ENCODE measurements at regions not wholly inside any gene's neighbourhood (a gene's known extent, or its start where the extent isn't known, plus 50 kb on each side); places are given as distances from the start of the nearest gene placed in this dataset.
"Not testable (repeated sequence)": the region's sequence is repeated elsewhere in the genome, so short reads cannot be mapped to it uniquely, and the experiment has no call there.

DNA sequence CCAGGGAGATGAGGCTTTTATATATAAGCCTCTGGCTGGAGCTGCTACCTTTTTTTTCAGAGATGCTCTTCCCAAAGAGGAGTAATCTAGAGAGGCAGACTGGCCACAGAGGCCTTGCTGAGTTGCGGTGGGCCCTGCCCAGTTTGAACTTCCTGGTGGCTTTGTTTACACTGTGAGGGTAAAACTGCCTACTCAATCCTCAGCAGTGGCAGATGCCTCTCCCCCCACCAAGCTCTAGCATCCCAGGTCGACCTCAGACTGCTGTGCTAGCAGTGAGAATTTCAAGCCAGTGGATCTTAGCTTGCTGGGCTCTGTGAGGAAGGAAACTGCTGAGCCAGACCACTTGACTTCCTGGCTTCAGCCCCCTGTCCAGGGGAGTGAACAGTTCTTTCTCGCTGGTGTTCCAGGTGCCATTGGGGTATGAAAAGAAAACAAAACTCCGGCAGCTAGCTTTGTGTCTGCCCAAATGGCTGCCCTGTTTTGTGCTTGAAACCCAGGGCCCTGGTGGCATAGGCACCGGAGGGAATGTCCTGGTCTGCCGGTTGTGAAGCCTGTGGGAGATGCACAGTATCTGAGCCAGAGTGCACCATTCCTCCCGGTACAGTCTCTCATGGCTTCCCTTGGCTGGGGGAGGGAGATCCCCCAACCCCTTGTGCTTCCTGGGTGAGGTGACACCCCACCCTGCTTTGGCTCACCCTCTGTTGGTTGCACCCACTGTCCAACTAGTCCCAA lies 219.5 kb upstream of the IZUMO3 start:
- ATAC-seq (replicated peaks), result no peak
- no peaks in the 10 kb centered on the region for H3K27me3 Mint-ChIP-seq
- H3K4me3 Mint-ChIP-seq, result no peak overlapping the region
- peaks cover 5% of the 10 kb centered on the region for H3K4me1 Mint-ChIP-seq
- no peaks in the 10 kb centered on the region for H3K36me3 Mint-ChIP-seq (ENCODE audit: low read depth)
- H3K27ac Mint-ChIP-seq, result no peak overlapping the region
- H3K9me3 Mint-ChIP-seq, result peaks cover 32% of the 10 kb centered on the region

DNA sequence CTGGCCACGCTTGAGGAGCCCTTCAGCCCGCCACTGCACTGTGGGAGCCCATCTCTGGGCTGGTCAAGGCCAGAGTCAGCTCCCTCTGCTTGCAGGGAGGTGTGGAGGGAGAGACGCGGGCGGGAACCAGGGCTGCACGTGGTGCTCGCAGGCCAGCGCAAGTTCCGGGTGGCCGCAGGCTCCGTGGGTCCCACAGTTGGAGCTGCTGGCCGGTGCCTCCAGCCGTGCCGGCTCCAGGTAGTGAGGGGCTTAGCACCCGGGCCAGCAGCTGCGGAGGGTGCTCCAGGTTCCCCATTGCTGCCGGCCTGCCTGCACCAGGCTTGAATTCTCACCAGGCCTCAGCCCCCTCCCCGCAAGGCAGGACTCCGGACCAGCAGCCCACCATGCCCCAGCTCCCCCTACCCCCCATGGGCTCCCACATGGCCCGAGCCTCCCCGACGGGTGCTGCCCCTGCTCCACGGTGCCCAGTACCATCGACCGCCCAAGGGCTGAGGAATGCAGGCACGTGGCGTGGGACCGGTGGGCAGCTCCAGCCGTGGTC lies 192.8 kb upstream of the IZUMO3 start:
- H3K4me3 Mint-ChIP-seq, result no peak overlapping the region
- no peak overlapping the region for H3K27ac Mint-ChIP-seq
- H3K36me3 Mint-ChIP-seq (ENCODE audit: low read depth), result no peaks in the 10 kb centered on the region
- no peaks in the 10 kb centered on the region for H3K27me3 Mint-ChIP-seq
- no peak for ATAC-seq (replicated peaks)
- H3K9me3 Mint-ChIP-seq, result peaks cover 16% of the 10 kb centered on the region
- H3K4me1 Mint-ChIP-seq, result no peaks in the 10 kb centered on the region

DNA sequence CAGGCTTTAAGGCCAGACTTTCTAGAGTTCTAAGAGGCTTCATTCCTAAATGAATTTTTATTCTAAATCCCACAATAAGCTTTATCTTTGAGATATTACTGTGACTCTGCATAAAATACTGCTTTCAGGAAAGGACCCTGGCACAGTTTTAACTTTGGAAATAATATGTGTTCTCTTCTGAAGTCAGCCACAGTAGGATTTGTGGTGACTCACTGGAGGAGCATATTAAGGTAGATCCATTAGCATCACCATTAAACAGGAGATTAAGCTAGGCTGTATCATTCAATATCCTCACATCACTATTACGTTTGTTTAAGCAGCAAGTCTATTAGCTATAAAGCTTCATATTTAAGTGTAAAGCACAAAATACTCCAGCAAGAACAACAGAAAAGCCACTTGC lies 186.1 kb upstream of the IZUMO3 start:
- H3K4me1 Mint-ChIP-seq, result no peaks in the 10 kb centered on the region
- no peak overlapping the region for H3K4me3 Mint-ChIP-seq
- H3K9me3 Mint-ChIP-seq, result peaks cover 17% of the 10 kb centered on the region
- H3K27me3 Mint-ChIP-seq, result no peaks in the 10 kb centered on the region
- no peaks in the 10 kb centered on the region for H3K36me3 Mint-ChIP-seq (ENCODE audit: low read depth)
- no peak for ATAC-seq (replicated peaks)
- no peak overlapping the region for H3K27ac Mint-ChIP-seq

DNA sequence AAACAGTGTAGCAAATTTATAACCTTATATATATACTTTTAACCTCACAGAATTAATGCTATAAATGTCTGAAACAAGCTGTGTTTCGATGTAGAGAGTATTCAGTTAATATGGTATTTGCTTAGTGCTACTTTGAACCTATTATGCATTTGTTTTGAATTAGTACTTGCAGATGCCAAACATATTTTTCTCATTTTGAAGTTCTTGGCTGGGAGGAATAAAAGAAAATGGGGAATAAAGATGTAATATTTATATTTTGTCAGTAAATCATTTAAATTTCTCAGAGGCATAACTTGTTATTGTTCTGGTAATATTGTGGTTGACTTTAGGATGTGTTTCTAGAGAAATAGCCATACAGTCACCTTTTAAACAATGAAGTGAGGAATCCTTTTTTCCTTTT lies 175.9 kb upstream of the IZUMO3 start:
- Mint-ChIP-seq H3K4me3 (no peak overlapping the region), H3K4me1 (no peaks in the 10 kb centered on the region), H3K9me3 (peaks cover 21% of the 10 kb centered on the region), H3K27ac (no peak overlapping the region), H3K27me3 (no peaks in the 10 kb centered on the region), H3K36me3 (ENCODE audit: low read depth) (no peaks in the 10 kb centered on the region)
- ATAC-seq (replicated peaks), result no peak

DNA sequence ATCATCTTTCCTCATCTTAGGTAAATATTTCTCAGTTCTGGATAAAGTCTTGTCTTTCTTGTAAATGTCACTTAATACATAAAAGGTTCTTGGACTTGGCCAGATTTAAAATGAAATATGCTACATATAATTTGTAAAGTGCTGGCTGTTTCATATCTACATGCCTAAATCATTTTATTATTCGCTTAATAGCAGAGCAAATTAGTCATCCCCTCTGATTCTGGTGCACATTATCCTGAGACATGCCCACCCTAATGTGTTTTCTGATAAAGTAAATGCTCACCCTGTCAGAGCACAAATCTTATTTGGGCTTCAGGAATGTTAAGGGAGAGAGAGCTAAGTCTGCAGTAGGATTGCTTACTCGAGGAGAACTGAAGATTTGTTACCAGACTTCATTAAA lies 166.5 kb upstream of the IZUMO3 start:
- Mint-ChIP-seq H3K4me1 (no peaks in the 10 kb centered on the region), H3K36me3 (ENCODE audit: low read depth) (no peaks in the 10 kb centered on the region), H3K4me3 (no peak overlapping the region), H3K9me3 (peaks cover 11% of the 10 kb centered on the region), H3K27me3 (no peaks in the 10 kb centered on the region), H3K27ac (no peak overlapping the region)
- no peak for ATAC-seq (replicated peaks)

DNA sequence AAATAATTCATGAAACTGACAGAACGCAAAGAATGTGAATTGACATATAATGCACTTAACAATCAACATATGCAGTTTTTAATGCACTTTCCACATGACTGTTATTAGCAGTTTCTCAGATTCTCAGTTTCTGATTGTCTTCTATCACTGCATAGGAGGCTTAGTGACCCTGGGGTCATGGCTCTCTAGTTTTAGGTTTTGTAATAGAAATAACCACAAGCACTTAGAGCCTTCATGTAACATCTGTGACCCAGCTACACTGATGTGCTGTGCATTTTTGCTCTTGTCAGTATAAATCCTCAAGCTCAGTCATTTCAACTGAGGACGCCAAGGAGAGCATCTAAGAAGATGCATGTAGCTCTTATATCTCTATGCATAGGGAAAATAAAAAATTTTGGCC lies 163.1 kb upstream of the IZUMO3 start:
- peaks cover 11% of the 10 kb centered on the region for H3K9me3 Mint-ChIP-seq
- no peaks in the 10 kb centered on the region for H3K36me3 Mint-ChIP-seq (ENCODE audit: low read depth)
- no peak for ATAC-seq (replicated peaks)
- H3K27me3 Mint-ChIP-seq, result no peaks in the 10 kb centered on the region
- H3K27ac Mint-ChIP-seq, result no peak overlapping the region
- H3K4me3 Mint-ChIP-seq, result no peak overlapping the region
- H3K4me1 Mint-ChIP-seq, result no peaks in the 10 kb centered on the region

DNA sequence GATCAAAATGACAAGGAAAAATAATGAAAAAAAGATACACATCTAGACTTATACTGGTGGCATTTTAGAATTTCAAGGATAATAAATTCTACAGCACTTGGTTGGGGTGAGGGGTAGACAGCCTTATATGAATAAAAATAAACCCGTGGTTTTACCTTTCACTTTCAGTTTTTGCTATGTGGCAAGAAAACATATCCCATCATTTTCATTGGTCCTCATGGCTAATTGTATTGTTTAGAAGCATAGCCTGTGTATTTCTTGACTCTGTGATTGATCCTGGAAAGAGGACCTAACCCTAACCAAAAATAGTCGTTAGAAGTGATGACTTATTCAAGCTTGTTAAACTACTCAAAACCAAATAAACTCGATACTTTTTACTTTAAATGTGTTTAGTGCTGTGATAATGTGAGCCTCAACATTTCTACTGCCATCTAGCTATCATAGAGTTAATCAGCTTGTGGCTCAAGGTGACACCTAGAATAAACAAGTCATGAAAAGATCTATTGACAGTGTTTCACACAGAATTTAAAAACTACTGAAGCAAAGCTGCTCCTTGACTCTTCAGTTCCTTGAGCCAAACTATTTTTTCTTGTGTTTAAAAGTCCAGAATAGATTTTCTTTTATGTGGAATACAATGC lies 153.3 kb upstream of the IZUMO3 start:
- Mint-ChIP-seq H3K4me3 (no peak overlapping the region), H3K27ac (no peak overlapping the region), H3K27me3 (no peaks in the 10 kb centered on the region), H3K9me3 (peaks cover 13% of the 10 kb centered on the region), H3K4me1 (no peaks in the 10 kb centered on the region), H3K36me3 (ENCODE audit: low read depth) (no peaks in the 10 kb centered on the region)
- no peak for ATAC-seq (replicated peaks)

DNA sequence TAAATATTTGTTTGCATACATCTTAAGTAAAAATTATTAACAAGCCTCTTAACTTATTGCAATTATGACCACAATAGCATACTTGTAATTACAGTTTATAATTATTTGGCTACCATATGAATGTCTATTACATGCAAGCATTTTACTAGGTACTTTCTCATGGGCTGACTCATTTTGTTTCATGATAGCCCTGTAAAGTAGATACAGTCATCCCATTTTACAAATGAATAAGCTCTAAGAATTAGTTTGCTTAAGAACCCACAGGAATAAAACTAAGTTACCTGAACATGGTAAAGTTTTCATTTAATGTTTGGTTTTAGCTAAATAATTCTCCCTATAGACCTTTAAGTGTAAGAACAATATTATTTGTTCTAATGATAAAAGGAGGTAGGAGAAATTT lies 126.6 kb upstream of the IZUMO3 start:
- Mint-ChIP-seq H3K27ac (no peak overlapping the region), H3K9me3 (peaks cover 20% of the 10 kb centered on the region), H3K4me1 (no peaks in the 10 kb centered on the region), H3K27me3 (no peaks in the 10 kb centered on the region), H3K4me3 (no peak overlapping the region), H3K36me3 (ENCODE audit: low read depth) (no peaks in the 10 kb centered on the region)
- ATAC-seq (replicated peaks), result no peak

DNA sequence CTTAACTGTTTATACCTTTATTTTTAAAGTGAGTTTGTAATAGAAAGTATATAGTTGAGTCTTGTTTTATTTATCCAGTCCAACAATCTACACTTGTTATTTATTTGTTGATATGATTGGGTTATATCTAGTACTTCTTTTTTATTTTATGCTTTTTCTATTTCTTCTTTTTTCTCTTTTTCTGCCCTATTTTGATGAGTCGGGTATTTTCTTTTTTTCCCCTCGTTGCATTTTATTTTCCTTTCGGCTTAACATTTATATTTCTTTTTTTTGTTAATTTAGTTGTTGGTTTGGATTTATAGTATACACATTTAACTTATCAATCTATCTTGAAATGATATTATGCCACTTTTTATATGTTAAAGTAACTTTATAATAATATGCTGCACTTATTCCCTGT lies 111.7 kb upstream of the IZUMO3 start:
- H3K4me3 Mint-ChIP-seq, result no peak overlapping the region
- H3K27me3 Mint-ChIP-seq, result no peaks in the 10 kb centered on the region
- H3K4me1 Mint-ChIP-seq, result no peaks in the 10 kb centered on the region
- peaks cover 25% of the 10 kb centered on the region for H3K9me3 Mint-ChIP-seq
- H3K27ac Mint-ChIP-seq, result no peak overlapping the region
- H3K36me3 Mint-ChIP-seq (ENCODE audit: low read depth), result no peaks in the 10 kb centered on the region
- ATAC-seq (replicated peaks), result no peak

DNA sequence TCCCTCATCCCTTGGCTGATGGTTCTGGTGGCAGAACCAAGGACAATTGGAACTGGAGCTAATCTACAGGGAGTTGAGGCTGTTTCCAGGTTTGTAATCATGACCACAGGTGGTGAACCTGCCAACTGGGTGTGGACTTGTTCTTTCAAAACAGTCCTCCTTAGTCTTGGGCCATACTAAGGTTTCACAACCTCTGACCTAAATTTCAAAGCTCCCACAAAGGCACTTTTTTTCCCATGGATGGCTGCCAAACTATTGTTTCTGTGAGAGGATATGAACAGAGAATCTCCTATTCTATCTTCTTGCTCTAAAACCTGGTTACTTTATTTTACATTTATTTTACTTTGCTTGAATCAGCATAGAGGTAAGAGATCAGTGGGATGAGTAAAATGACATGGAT lies 106.5 kb upstream of the IZUMO3 start:
- H3K36me3 Mint-ChIP-seq (ENCODE audit: low read depth), result no peaks in the 10 kb centered on the region
- no peaks in the 10 kb centered on the region for H3K27me3 Mint-ChIP-seq
- no peaks in the 10 kb centered on the region for H3K4me1 Mint-ChIP-seq
- ATAC-seq (replicated peaks), result no peak
- H3K27ac Mint-ChIP-seq, result no peak overlapping the region
- H3K4me3 Mint-ChIP-seq, result no peak overlapping the region
- peaks cover 8% of the 10 kb centered on the region for H3K9me3 Mint-ChIP-seq

DNA sequence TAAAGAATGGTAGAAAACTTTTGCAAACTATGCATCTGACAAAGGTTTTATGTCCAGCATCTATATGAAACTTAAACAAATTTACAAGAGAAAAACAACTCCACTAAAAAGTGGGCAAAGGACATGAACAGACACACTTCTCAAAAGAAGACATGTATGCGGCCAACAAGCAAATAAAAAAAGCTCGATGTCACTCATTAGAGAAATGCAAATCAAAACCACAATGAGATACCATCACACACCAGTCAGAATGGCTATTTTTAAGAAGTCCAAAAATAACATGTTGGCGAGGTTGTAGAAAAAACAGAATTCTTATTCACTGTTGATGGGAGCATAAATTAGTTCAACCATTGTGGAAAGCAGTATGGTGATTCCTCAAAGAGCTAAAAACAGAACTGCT lies 83.1 kb upstream of the IZUMO3 start:
- not testable (repeated sequence) for H3K36me3 Mint-ChIP-seq (ENCODE audit: low read depth); H3K27ac Mint-ChIP-seq; ATAC-seq (replicated peaks); H3K27me3 Mint-ChIP-seq; H3K4me3 Mint-ChIP-seq; H3K4me1 Mint-ChIP-seq
- peaks cover 28% of the 10 kb centered on the region for H3K9me3 Mint-ChIP-seq

DNA sequence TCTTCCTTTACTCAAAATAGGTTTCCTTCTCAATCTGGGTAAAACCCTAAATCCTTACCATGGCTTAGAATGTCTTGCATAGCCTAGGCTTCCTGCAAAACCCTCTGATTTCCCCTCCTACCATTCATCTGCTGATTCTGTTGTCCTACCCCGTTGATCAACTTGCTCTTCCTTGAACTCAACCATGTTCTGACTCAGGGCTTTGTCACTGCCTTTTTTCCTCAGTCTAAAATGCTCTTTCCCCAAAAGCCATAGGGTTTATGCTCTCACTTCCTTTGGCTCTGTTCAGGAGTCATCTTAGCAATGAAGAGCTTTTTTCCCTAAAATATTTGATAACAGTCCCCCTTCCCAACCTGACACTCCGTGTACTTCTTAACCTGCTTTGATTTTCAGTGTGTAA lies 79.4 kb upstream of the IZUMO3 start:
- peaks cover 17% of the 10 kb centered on the region for H3K9me3 Mint-ChIP-seq
- H3K36me3 Mint-ChIP-seq (ENCODE audit: low read depth), result no peaks in the 10 kb centered on the region
- no peak overlapping the region for H3K4me3 Mint-ChIP-seq
- H3K4me1 Mint-ChIP-seq, result no peaks in the 10 kb centered on the region
- no peak overlapping the region for H3K27ac Mint-ChIP-seq
- H3K27me3 Mint-ChIP-seq, result no peaks in the 10 kb centered on the region
- ATAC-seq (replicated peaks), result no peak

DNA sequence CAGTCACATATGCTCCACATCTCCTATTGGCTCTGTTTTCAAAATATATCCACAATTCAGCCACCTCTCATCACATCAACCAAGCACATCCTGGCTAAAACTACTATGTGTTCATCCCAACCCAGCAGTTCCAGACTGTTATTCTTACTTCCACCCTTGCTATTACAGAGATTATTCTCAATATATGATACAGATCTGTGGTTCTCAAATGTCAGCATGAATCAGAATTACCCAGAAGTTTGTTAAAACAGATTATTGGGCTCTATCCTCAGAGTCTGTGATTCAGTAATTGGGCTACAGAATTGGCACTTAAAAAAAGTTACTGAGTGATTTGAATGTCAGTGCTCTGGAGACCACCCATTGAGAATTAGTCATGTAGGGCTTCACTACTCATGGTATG lies 78.8 kb upstream of the IZUMO3 start:
- Mint-ChIP-seq H3K27ac (no peak overlapping the region), H3K27me3 (no peaks in the 10 kb centered on the region), H3K36me3 (ENCODE audit: low read depth) (no peaks in the 10 kb centered on the region), H3K4me3 (no peak overlapping the region), H3K9me3 (peaks cover 17% of the 10 kb centered on the region), H3K4me1 (no peaks in the 10 kb centered on the region)
- ATAC-seq (replicated peaks), result no peak

DNA sequence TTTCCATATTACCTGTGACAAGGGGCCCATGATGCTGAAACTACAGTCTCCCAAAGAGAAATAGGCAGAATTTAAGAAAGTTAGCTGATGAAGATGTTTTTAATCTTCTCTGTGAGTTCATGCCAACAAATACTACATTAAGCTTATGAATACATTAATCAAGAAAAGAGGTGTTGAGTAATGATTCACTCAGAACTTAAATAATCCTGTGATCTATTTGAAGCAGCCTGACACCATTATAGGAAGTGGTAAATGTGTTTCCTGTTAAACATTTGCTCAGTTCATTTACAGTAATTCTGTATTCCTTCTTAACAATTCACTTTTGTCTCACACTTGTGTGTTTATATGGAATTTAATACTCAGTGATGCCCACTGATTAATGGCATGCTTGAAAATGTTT lies 75.0 kb upstream of the IZUMO3 start:
- no peak overlapping the region for H3K27ac Mint-ChIP-seq
- peaks cover 12% of the 10 kb centered on the region for H3K9me3 Mint-ChIP-seq
- H3K27me3 Mint-ChIP-seq, result no peaks in the 10 kb centered on the region
- H3K36me3 Mint-ChIP-seq (ENCODE audit: low read depth), result no peaks in the 10 kb centered on the region
- H3K4me1 Mint-ChIP-seq, result no peaks in the 10 kb centered on the region
- no peak for ATAC-seq (replicated peaks)
- H3K4me3 Mint-ChIP-seq, result no peak overlapping the region

DNA sequence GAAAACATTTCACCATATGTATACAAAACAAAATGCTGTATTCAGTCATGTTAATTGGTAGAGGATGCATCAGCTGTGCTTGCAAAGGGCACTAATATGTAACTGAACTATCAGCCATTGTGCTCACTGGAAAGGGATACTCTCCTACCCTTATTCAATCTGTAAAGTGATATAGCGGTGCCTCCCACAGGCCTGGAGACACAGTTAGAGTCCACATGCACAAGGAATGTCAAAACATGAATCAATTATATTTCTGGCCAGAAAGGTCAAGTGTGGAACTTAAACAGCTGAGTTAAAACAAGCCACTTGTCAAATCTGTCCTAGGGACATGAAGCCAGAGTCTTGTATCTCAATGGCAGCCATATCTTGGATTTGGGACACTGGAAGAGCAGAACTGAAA lies 71.2 kb upstream of the IZUMO3 start:
- Mint-ChIP-seq H3K4me3 (no peak overlapping the region), H3K27me3 (no peaks in the 10 kb centered on the region), H3K4me1 (no peaks in the 10 kb centered on the region), H3K9me3 (peaks cover 5% of the 10 kb centered on the region), H3K27ac (no peak overlapping the region), H3K36me3 (ENCODE audit: low read depth) (no peaks in the 10 kb centered on the region)
- no peak for ATAC-seq (replicated peaks)

Data from activated T-helper 17 cell treated with anti-CD3 and anti-CD28 coated beads, Interleukin-2, amount 50 U/mL, for 72 hours (primary cell).